ENCODE measurements at regions not wholly inside any gene's neighbourhood (a gene's known extent, or its start where the extent isn't known, plus 50 kb on each side); places are given as distances from the start of the nearest gene placed in this dataset.

- TF ChIP-seq JUNB (IDR thresholded peaks at IDR 0.05; ENCODE audit: unreplicated experiment) (no peak), ZNF114 (CRISPR knock-in tag; IDR thresholded peaks at IDR 0.05) (no peak)
These were observed 344.5 kb downstream of the ACTL7B start (continued) for GRCh38 chr9:108511307-108511706.

GRCh38 chr9:108496846-108497245 is 358.9 kb downstream of the ACTL7B start:
- Mint-ChIP-seq H3K9me3 (peaks cover 60% of the 10 kb centered on the region), H3K36me3 (ENCODE audit: low read depth) (peaks cover 27% of the 10 kb centered on the region), H3K4me1 (no peaks in the 10 kb centered on the region; the same call in 2 of the 3 replicates), H3K27me3 (ENCODE audit: insufficient read depth, low read depth, poor library complexity) (peaks cover 3% of the 10 kb centered on the region), H3K27ac (no peak overlapping the region), H3K4me3 (no peak overlapping the region)
- H3K36me3 ChIP-seq (ENCODE audit: insufficient read depth), result no peaks in the 10 kb centered on the region
- H2AFZ ChIP-seq, result no peak overlapping the region
- DNase-seq (ENCODE audit: low spot score) (no peak), ATAC-seq (no peak)
- H3K9me2 ChIP-seq (ENCODE audit: insufficient read depth), result peaks cover 7% of the 10 kb centered on the region; the same call in 1 of the 2 replicates
- H3K79me2 ChIP-seq (replicated peaks; ENCODE audit: insufficient read depth), result no peaks in the 10 kb centered on the region
- no peak overlapping the region for H3K4me3 ChIP-seq
- no peak for TF ChIP-seq ZNF462 (CRISPR knock-in tag; IDR thresholded peaks at IDR 0.05)
- TF ChIP-seq EZH2 (IDR thresholded peaks at IDR 0.05; ENCODE audit: low read depth, unreplicated experiment), result no peak
- no peak for TF ChIP-seq ETS1 (IDR thresholded peaks at IDR 0.05)
- TF ChIP-seq REST (IDR thresholded peaks at IDR 0.05; ENCODE audit: unreplicated experiment), result no peak
- TF ChIP-seq CREB1 (CRISPR knock-in tag; IDR thresholded peaks at IDR 0.05; ENCODE audit: low read depth), result no peak
- TF ChIP-seq EZH2phosphoT487 (IDR thresholded peaks at IDR 0.05; ENCODE audit: unreplicated experiment), result no peak
- TF ChIP-seq STAT1 (IDR thresholded peaks at IDR 0.05; ENCODE audit: unreplicated experiment), result no peak
- no peak for TF ChIP-seq ZNF114 (CRISPR knock-in tag; IDR thresholded peaks at IDR 0.05)
- TF ChIP-seq POLR2AphosphoS5 (IDR thresholded peaks at IDR 0.05; ENCODE audit: low read depth), result no peak
- TF ChIP-seq ZNF331 (CRISPR knock-in tag; IDR thresholded peaks at IDR 0.05; ENCODE audit: low read depth), result no peak
- no peak for TF ChIP-seq JUNB (IDR thresholded peaks at IDR 0.05; ENCODE audit: unreplicated experiment)
- TF ChIP-seq NANOG (IDR thresholded peaks at IDR 0.05; ENCODE audit: borderline replicate concordance), result no peak
- no peak for TF ChIP-seq CTCF (conservative IDR thresholded peaks at IDR 0.05; ENCODE audit: low read depth in 2 of 2)
- H3K4me2 ChIP-seq, result no peak overlapping the region
- no peaks in the 10 kb centered on the region for H3K4me1 ChIP-seq (ENCODE audit: insufficient read depth)
- H3F3A ChIP-seq (replicated peaks; ENCODE audit: low read depth), result no peaks in the 10 kb centered on the region
- H4K20me1 ChIP-seq (replicated peaks; ENCODE audit: insufficient read depth), result no peaks in the 10 kb centered on the region
- H3K27me3 ChIP-seq (ENCODE audit: insufficient read depth), result no peaks in the 10 kb centered on the region
- no peak overlapping the region for H3K27ac ChIP-seq (ENCODE audit: low read depth)

Data from GM23338 (cell line).